Endothelial cell of umbilical vein (primary cell): ENCODE measurements at regions not wholly inside any gene's neighbourhood (a gene's known extent, or its start where the extent isn't known, plus 50 kb on each side); places are given as distances from the start of the nearest gene placed in this dataset.

Experiments
- BruUV-seq: library from RNA; stranded (reverse); fragments of 400-500 nt; replicated peaks from 2 replicates; lab custom pipeline; 2021; lab: Mats Ljungman, UMichigan
- CTCF ChIA-PET: fragments of 300-600, 350-600 bp; sonication (Branson Sonifier 250); formaldehyde crosslinking; loops from one replicate; lab custom pipeline; 2021; ENCODE audit warnings: antibody characterized with exemption, inconsistent platforms; lab: Charles Lee
- POLR2A ChIA-PET: fragments of 300-600, 350-600 bp; sonication (Branson Sonifier 250); formaldehyde crosslinking; loops from one replicate; lab custom pipeline; 2021; ENCODE audit warnings: antibody characterized with exemption, inconsistent platforms; lab: Charles Lee
- DNase-seq: peaks from one replicate; pipeline ENCODE4 v3.0.0-alpha.2; 2011; ENCODE audit warnings: low read depth, low spot score
- FAIRE-seq: peaks from 2 replicates; lab custom pipeline; 2011; peaks lifted over from hg19 to GRCh38; lab: Jason Lieb, UNC
- H2AFZ ChIP-seq: 2 replicates; pipeline ENCODE4 v1.6.0; 2012; ENCODE audit warnings: low read depth, low read length, control low read depth, inconsistent platforms
- H3K27ac ChIP-seq: 2 replicates; pipeline ENCODE4 v1.5.1; 2011; ENCODE audit warnings: low read depth, mild to moderate bottlenecking, control low read depth, low read length, moderate library complexity; ENCODE audit not compliant: insufficient read depth
- H3K27me3 ChIP-seq, 2 experiments: 2 replicates each; pipeline versions ENCODE4 v1.6.0 to v1.6.1; 2011; ENCODE audit warnings: low read length in 2 of 2, mixed read lengths in 1 of 2; ENCODE audit not compliant: control insufficient read depth in 2 of 2, insufficient read depth in 2 of 2
- H3K36me3 ChIP-seq, 2 experiments: 2 replicates in 1 of 2; 3 replicates in 1 of 2; pipeline ENCODE4 v1.5.1; 2011; ENCODE audit warnings: low read length in 2 of 2, mild to moderate bottlenecking in 1 of 2, moderate library complexity in 1 of 2; ENCODE audit not compliant: control insufficient read depth in 2 of 2, insufficient read depth in 2 of 2; ENCODE audit errors: extremely low read depth in 1 of 2
- H3K4me1 ChIP-seq: 3 replicates; pipeline ENCODE4 v1.5.1; 2011; ENCODE audit warnings: mild to moderate bottlenecking, low read length; ENCODE audit not compliant: control insufficient read depth, insufficient read depth; ENCODE audit errors: extremely low read depth
- H3K4me2 ChIP-seq: 2 replicates; pipeline ENCODE4 v1.6.1; 2011; ENCODE audit warnings: low read length, control low read depth, mixed read lengths; ENCODE audit not compliant: insufficient read depth
- H3K4me3 ChIP-seq, 3 experiments: fragments of 200-600 bp in 1 of 3; sonication (generic), shearing (Covaris generic) in 1 of 3; replicated peaks in 1 of 3; 2 replicates each; pipeline ENCODE4 v1.5.1; 2011 to 2016; ENCODE audit warnings: control low read depth in 3 of 3, low read length in 3 of 3, mild to moderate bottlenecking in 2 of 3, inconsistent platforms in 1 of 3, low read depth in 1 of 3, moderate library complexity in 1 of 3; ENCODE audit not compliant: insufficient read depth in 1 of 3
- H3K79me2 ChIP-seq: 2 replicates; pipeline ENCODE4 v1.6.0; 2012; ENCODE audit warnings: low read length, inconsistent platforms; ENCODE audit not compliant: control insufficient read depth, insufficient read depth
- H3K9ac ChIP-seq: replicated peaks from 2 replicates; pipeline ENCODE3; 2011; ENCODE audit warnings: low read length, control low read depth; ENCODE audit not compliant: insufficient read depth; ENCODE audit errors: extremely low read depth
- H3K9me1 ChIP-seq: replicated peaks from 3 replicates; pipeline ENCODE4 v1.6.0; 2011; ENCODE audit warnings: mild to moderate bottlenecking, low read length; ENCODE audit not compliant: control insufficient read depth, insufficient read depth; ENCODE audit errors: extremely low read depth
- H3K9me3 ChIP-seq: replicated peaks from 2 replicates; pipeline ENCODE4 v1.5.1; 2012; ENCODE audit warnings: low read length, inconsistent platforms; ENCODE audit not compliant: control insufficient read depth, insufficient read depth
- H4K20me1 ChIP-seq: replicated peaks from 2 replicates; pipeline ENCODE3; 2011; ENCODE audit warnings: mild to moderate bottlenecking, low read length; ENCODE audit not compliant: control insufficient read depth, insufficient read depth; ENCODE audit errors: extremely low read depth
- CTCF ChIP-seq, 2 donors: IDR thresholded peaks; 1 replicate in 1 of 2; 2 replicates in 1 of 2; pipeline ENCODE4 v1.5.1; 2011; ENCODE audit warnings: low read length in 2 of 2, mild to moderate bottlenecking in 2 of 2, moderate library complexity in 2 of 2, control low read depth in 1 of 2, inconsistent platforms in 1 of 2, low read depth in 1 of 2; ENCODE audit not compliant: insufficient read depth in 1 of 2; ENCODE audit errors: extremely low read depth in 1 of 2
- EZH2 ChIP-seq: IDR thresholded peaks from 2 replicates; pipeline ENCODE4 v1.6.1; 2012; ENCODE audit warnings: borderline replicate concordance, low read depth, mild to moderate bottlenecking, moderate library complexity, low read length, inconsistent platforms; ENCODE audit not compliant: severe bottlenecking
- FOS ChIP-seq: IDR thresholded peaks from 2 replicates; pipeline ENCODE4 v1.6.1; 2011; ENCODE audit warnings: mild to moderate bottlenecking, low read length, moderate library complexity, borderline replicate concordance; ENCODE audit not compliant: insufficient read depth
- GATA2 ChIP-seq: IDR thresholded peaks from 2 replicates; pipeline ENCODE4 v1.7.0; 2011; ENCODE audit warnings: low read depth, mild to moderate bottlenecking, moderate library complexity, mixed read lengths, low read length; ENCODE audit not compliant: insufficient read length, insufficient read depth
- JUN ChIP-seq: IDR thresholded peaks from 2 replicates; pipeline ENCODE4 v1.6.1; 2011; ENCODE audit warnings: borderline replicate concordance, low read depth; ENCODE audit not compliant: insufficient read length, insufficient read depth
- MYC ChIP-seq: IDR thresholded peaks from one replicate; pipeline ENCODE4 v1.6.1; 2011; ENCODE audit warnings: mild to moderate bottlenecking, low read depth, low read length
- POLR2A ChIP-seq: IDR thresholded peaks from 2 replicates; pipeline ENCODE4 v1.6.1; 2012; ENCODE audit warnings: low read depth, mild to moderate bottlenecking, control low read depth, low read length
- POLR2AphosphoS5 ChIP-seq: IDR thresholded peaks from 2 replicates; pipeline ENCODE4 v1.6.1; 2012; ENCODE audit warnings: low read depth, mild to moderate bottlenecking, control low read depth, low read length, moderate library complexity; ENCODE audit not compliant: insufficient read depth
- dilution Hi-C: fragments of 300-500 bp; cut with MboI; formaldehyde crosslinking; loops from one replicate; pipeline ENCODE4 v1.15.0; 2019; ENCODE audit warnings: low sequenced_read_pairs; ENCODE audit not compliant: extremely low pct_ligation_motif_present
- intact Hi-C: fragments of 100-400 bp; cut with micrococcal nuclease; formaldehyde crosslinking; loops from one replicate; pipeline ENCODE4 v1.10.0; 2022
- TF ChIP-seq, protein P1 (sequence below): IDR thresholded peaks from 2 replicates; pipeline ENCODE4 v1.6.1; 2011; ENCODE audit not compliant: insufficient read depth, insufficient read length

GRCh38 chr1:201652181-201652580 lies 113.3 kb downstream of the NAV1 start:
- Histone ChIP-seq H3K9me3 (no peaks in the 10 kb centered on the region), H3K4me2 (no peak overlapping the region), H2AFZ (no peak overlapping the region), H3K79me2 (peaks cover 66% of the 10 kb centered on the region), H3K27ac (no peak overlapping the region), H3K4me3 (no peak overlapping the region), H4K20me1 (no peaks in the 10 kb centered on the region), H3K27me3 (no peaks in the 10 kb centered on the region), H3K36me3 (no peaks in the 10 kb centered on the region), H3K9me1 (no peaks in the 10 kb centered on the region), H3K9ac (no peak overlapping the region), H3K4me1 (peaks cover 22% of the 10 kb centered on the region)
- ChIA-PET POLR2A (no interaction called here), CTCF (no interaction called here)
- BruUV-seq = no TSS peak
- intact Hi-C loops (no loop called here), dilution Hi-C loops (no loop called here)
- TF ChIP-seq POLR2AphosphoS5 = no peak
- no peak for TF ChIP-seq JUN
- no peak for TF ChIP-seq FOS
- TF ChIP-seq CTCF (IDR thresholded peaks at IDR 0.05; ENCODE audit: extremely low read depth in 1 of 2, insufficient read depth in 1 of 2, low read depth in 1 of 2, low read length in 2 of 2) = no peak
- TF ChIP-seq POLR2A = no peak
- TF ChIP-seq, protein P1, sequence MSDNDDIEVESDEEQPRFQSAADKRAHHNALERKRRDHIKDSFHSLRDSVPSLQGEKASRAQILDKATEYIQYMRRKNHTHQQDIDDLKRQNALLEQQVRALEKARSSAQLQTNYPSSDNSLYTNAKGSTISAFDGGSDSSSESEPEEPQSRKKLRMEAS = no peak
- TF ChIP-seq EZH2 = no peak
- no peak for TF ChIP-seq MYC
- no peak for TF ChIP-seq GATA2
- no peak for DNase-seq
- no peak for FAIRE-seq
